Liver (tissue), 8 donors: ENCODE measurements at regions not wholly inside any gene's neighbourhood (a gene's known extent, or its start where the extent isn't known, plus 50 kb on each side); places are given as distances from the start of the nearest gene placed in this dataset.

Experiments used
- DNase-seq: peaks from one replicate; pipeline ENCODE4 v3.0.0-alpha.2; 2017; ENCODE audit warnings: low spot score
- H3K27ac ChIP-seq, 2 donors: one replicate each; pipeline ENCODE4 v1.7.0; 2013; ENCODE audit warnings: inconsistent platforms in 2 of 2, low read length in 2 of 2, control low read depth in 1 of 2, low read depth in 1 of 2, mild to moderate bottlenecking in 1 of 2
- H3K27me3 ChIP-seq, 4 donors: one replicate each; pipeline versions ENCODE4 v1.6.1 to v1.7.0; 2013; ENCODE audit warnings: low read length in 3 of 4, inconsistent platforms in 1 of 4, mild to moderate bottlenecking in 1 of 4, moderate library complexity in 1 of 4; ENCODE audit not compliant: control insufficient read depth in 4 of 4, insufficient read depth in 4 of 4
- H3K36me3 ChIP-seq, 4 donors: one replicate each; pipeline versions ENCODE4 v1.6.1 to v1.7.0; 2013; ENCODE audit warnings: low read length in 3 of 4, mild to moderate bottlenecking in 3 of 4, low read depth in 1 of 4, moderate library complexity in 1 of 4; ENCODE audit not compliant: control insufficient read depth in 4 of 4, insufficient read depth in 3 of 4
- H3K4me1 ChIP-seq, 4 donors: one replicate each; pipeline versions ENCODE4 v1.6.1 to v1.7.0; 2013; ENCODE audit warnings: low read length in 3 of 4, mild to moderate bottlenecking in 3 of 4, moderate library complexity in 1 of 4; ENCODE audit not compliant: control insufficient read depth in 4 of 4, insufficient read depth in 4 of 4
- H3K4me3 ChIP-seq, 3 donors: one replicate each; pipeline versions ENCODE4 v1.6.1 to v1.7.0; 2013; ENCODE audit warnings: low read length in 3 of 3, control low read depth in 1 of 3, low read depth in 1 of 3, mild to moderate bottlenecking in 1 of 3
- H3K9ac ChIP-seq, 2 donors: one replicate each; pipeline ENCODE4 v1.7.0; 2013; ENCODE audit warnings: low read length in 2 of 2, mild to moderate bottlenecking in 2 of 2, moderate library complexity in 2 of 2, control low read depth in 1 of 2, low read depth in 1 of 2
- H3K9me3 ChIP-seq, 4 donors: one replicate each; pipeline versions ENCODE4 v1.6.1 to v1.7.0; 2013; ENCODE audit warnings: low read length in 3 of 4; ENCODE audit not compliant: control insufficient read depth in 4 of 4
- CTCF ChIP-seq: fragments of 150-350 bp; IDR thresholded peaks from 2 replicates; pipeline ENCODE4 v1.5.1; 2017; ENCODE audit warnings: improper control_type of control experiment, low read depth, low read length; ENCODE audit not compliant: missing input control
- EGR1 ChIP-seq, 2 donors: IDR thresholded peaks; 2 replicates each; pipeline ENCODE4 v1.6.1; 2016 to 2018; ENCODE audit warnings: antibody characterized with exemption in 2 of 2, low read depth in 2 of 2
- FOXA1 ChIP-seq: IDR thresholded peaks from 2 replicates; pipeline ENCODE4 v1.6.1; 2016; ENCODE audit warnings: antibody characterized with exemption
- FOXA2 ChIP-seq: IDR thresholded peaks from 2 replicates; pipeline ENCODE4 v1.6.1; 2016; ENCODE audit warnings: antibody characterized with exemption
- GABPA ChIP-seq, 2 donors: IDR thresholded peaks in 1 of 2; conservative IDR thresholded peaks in 1 of 2; 2 replicates each; pipeline ENCODE4 v1.6.1; 2016; ENCODE audit warnings: antibody characterized with exemption in 2 of 2, mild to moderate bottlenecking in 1 of 2, moderate library complexity in 1 of 2
- HNF4A ChIP-seq, 2 donors: conservative IDR thresholded peaks; 2 replicates each; pipeline ENCODE4 v1.6.1; 2016; ENCODE audit warnings: antibody characterized with exemption in 2 of 2, mild to moderate bottlenecking in 2 of 2
- HNF4G ChIP-seq: IDR thresholded peaks from 2 replicates; pipeline ENCODE4 v1.6.1; 2016; ENCODE audit warnings: antibody characterized with exemption
- JUND ChIP-seq, 2 donors: IDR thresholded peaks; 2 replicates each; pipeline ENCODE4 v1.6.1; 2016; ENCODE audit warnings: antibody characterized with exemption in 2 of 2
- MAX ChIP-seq: IDR thresholded peaks from 2 replicates; pipeline ENCODE4 v1.6.1; 2016; ENCODE audit warnings: antibody characterized with exemption
- NR2F2 ChIP-seq: IDR thresholded peaks from 2 replicates; pipeline ENCODE4 v1.6.1; 2016; ENCODE audit warnings: antibody characterized with exemption
- RAD21 ChIP-seq, 2 donors: IDR thresholded peaks; 2 replicates each; pipeline ENCODE4 v1.6.1; 2016; ENCODE audit warnings: antibody characterized with exemption in 2 of 2, mild to moderate bottlenecking in 2 of 2
- RXRA ChIP-seq, 2 donors: IDR thresholded peaks; 2 replicates each; pipeline ENCODE4 v1.6.1; 2017 to 2018; ENCODE audit warnings: antibody characterized with exemption in 2 of 2, mild to moderate bottlenecking in 1 of 2
- SP1 ChIP-seq: IDR thresholded peaks from 2 replicates; pipeline ENCODE4 v1.6.1; 2018; ENCODE audit warnings: antibody characterized with exemption, mild to moderate bottlenecking
- TAF1 ChIP-seq: conservative IDR thresholded peaks from 2 replicates; pipeline ENCODE4 v1.6.1; 2016; ENCODE audit warnings: antibody characterized with exemption, mild to moderate bottlenecking
- YY1 ChIP-seq: IDR thresholded peaks from 2 replicates; pipeline ENCODE4 v1.6.1; 2016; ENCODE audit warnings: antibody characterized with exemption, mild to moderate bottlenecking
- ZBTB33 ChIP-seq: IDR thresholded peaks from 2 replicates; pipeline ENCODE4 v1.6.1; 2016; ENCODE audit warnings: antibody characterized with exemption
- whole genome bisulfite sequencing: extraction: QIAGEN DNeasy Blood & Tissue Kit; methylation state at CpG from one replicate; pipeline ENCODE4 v1.1.7; 2013; 5-methylcytosine and 5-hydroxymethylcytosine counted together
- TF ChIP-seq, protein P1 (sequence below): IDR thresholded peaks from 2 replicates; pipeline ENCODE4 v1.6.1; 2016; ENCODE audit warnings: antibody characterized with exemption
- donor health status: healthy.
- donor health status: healthy.
- donor health status: healthy.
- donor health status: healthy.
- donor health status: healthy.

- TF ChIP-seq FOXA2 (peak; percentile 26), HNF4A (conservative IDR thresholded peaks at IDR 0.05) (peak in 1 of 2 donors; percentile 13), GABPA (IDR thresholded peaks at IDR 0.05 in 1 of 2, conservative IDR thresholded peaks at IDR 0.05 in 1 of 2) (no peak)
- Histone ChIP-seq H3K9me3 (no peaks in the 10 kb centered on the region), H3K36me3 (no peaks in the 10 kb centered on the region), H3K27me3 (no peaks in the 10 kb centered on the region), H3K9ac (no peak overlapping the region), H3K4me3 (no peak overlapping the region), H3K27ac (peak overlapping the region; percentile 19 to 80), H3K4me1 (peaks cover 5 to 32% (median 20%) of the 10 kb centered on the region in 4 donors)
- no peak for DNase-seq
- WGBS: 42% methylated on average over 1 of the region's 1 CpG
Observed at GRCh38 chr5:143560378-143560777, 156.9 kb upstream of the NR3C1 start.

GRCh38 chr5:143559586-143560109, 156.2 kb upstream of the NR3C1 start:
- Histone ChIP-seq H3K9me3 (no peaks in the 10 kb centered on the region), H3K36me3 (no peaks in the 10 kb centered on the region), H3K9ac (no peak overlapping the region), H3K4me1 (peaks cover 7 to 38% (median 20%) of the 10 kb centered on the region in 4 donors), H3K27me3 (no peaks in the 10 kb centered on the region), H3K27ac (no peak overlapping the region), H3K4me3 (no peak overlapping the region)
- 94% methylated on average over 1 of the region's 1 CpG for WGBS
- no peak for TF ChIP-seq FOXA1
- no peak for TF ChIP-seq RXRA (IDR thresholded peaks at IDR 0.05)
- no peak for TF ChIP-seq CTCF
- no peak for TF ChIP-seq EGR1 (IDR thresholded peaks at IDR 0.05; ENCODE audit: low read depth in 2 of 2)
- TF ChIP-seq, protein P1, sequence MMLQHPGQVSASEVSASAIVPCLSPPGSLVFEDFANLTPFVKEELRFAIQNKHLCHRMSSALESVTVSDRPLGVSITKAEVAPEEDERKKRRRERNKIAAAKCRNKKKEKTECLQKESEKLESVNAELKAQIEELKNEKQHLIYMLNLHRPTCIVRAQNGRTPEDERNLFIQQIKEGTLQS: no peak
- no peak for TF ChIP-seq HNF4G
- TF ChIP-seq HNF4A (conservative IDR thresholded peaks at IDR 0.05): no peak
- TF ChIP-seq NR2F2: no peak
- TF ChIP-seq YY1: no peak
- TF ChIP-seq RAD21 (IDR thresholded peaks at IDR 0.05): no peak
- no peak for TF ChIP-seq ZBTB33
- TF ChIP-seq MAX: no peak
- TF ChIP-seq SP1: no peak
- DNase-seq: no peak

DNA sequence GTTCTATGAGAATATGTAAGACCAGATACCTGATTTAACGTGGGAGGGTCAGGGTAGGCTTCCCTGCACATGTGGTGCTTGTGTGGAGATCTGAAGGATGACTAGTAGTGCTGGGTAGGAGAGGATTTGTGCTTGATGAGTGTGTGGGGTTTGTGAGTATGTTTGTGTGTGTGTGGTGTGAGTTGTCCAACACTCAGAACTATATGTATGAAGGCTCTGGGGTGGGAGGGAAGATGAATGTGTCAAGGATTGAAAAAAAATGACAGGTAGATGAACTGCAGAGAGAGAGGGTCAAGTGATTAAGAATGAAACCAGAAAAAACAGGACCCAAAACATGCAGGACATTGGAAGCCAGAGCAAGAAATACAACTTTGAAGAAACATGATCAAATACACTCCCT, 154.6 kb upstream of the NR3C1 start:
- no peaks in the 10 kb centered on the region for H3K9me3 ChIP-seq
- no peak overlapping the region for H3K4me3 ChIP-seq
- no peaks in the 10 kb centered on the region for H3K36me3 ChIP-seq
- no peak overlapping the region for H3K27ac ChIP-seq
- DNase-seq: no peak
- no peak overlapping the region for H3K9ac ChIP-seq
- H3K4me1 ChIP-seq: peaks cover 6 to 35% (median 20%) of the 10 kb centered on the region in 4 donors
- no peaks in the 10 kb centered on the region for H3K27me3 ChIP-seq
- WGBS: 96% methylated on average over 1 of the region's 1 CpG
- TF ChIP-seq, protein P1: no peak
- TF ChIP-seq RXRA (IDR thresholded peaks at IDR 0.05) (no peak), YY1 (no peak), GABPA (IDR thresholded peaks at IDR 0.05 in 1 of 2, conservative IDR thresholded peaks at IDR 0.05 in 1 of 2) (no peak), ZBTB33 (no peak), NR2F2 (no peak), MAX (no peak), HNF4G (no peak), HNF4A (conservative IDR thresholded peaks at IDR 0.05) (no peak), EGR1 (IDR thresholded peaks at IDR 0.05; ENCODE audit: low read depth in 2 of 2) (no peak), FOXA1 (no peak), TAF1 (no peak), FOXA2 (no peak), CTCF (no peak), JUND (IDR thresholded peaks at IDR 0.05) (no peak), SP1 (no peak)
